Stimulated activated CD4-positive, alpha-beta T cell treated with anti-CD3 and anti-CD28 coated beads, Interleukin-4, amount 100 ng/mL, for 1 hour (primary cell): ENCODE measurements at regions not wholly inside any gene's neighbourhood (a gene's known extent, or its start where the extent isn't known, plus 50 kb on each side); places are given as distances from the start of the nearest gene placed in this dataset.

ENCODE experiments used
- DNase-seq: peaks from one replicate; pipeline ENCODE4 v3.0.0-alpha.2; 2020

GRCh38 chr5:88394536-88395175, 126.0 kb upstream of the TMEM161B start:
- DNase-seq = no peak

GRCh38 chr5:88393716-88394535, 125.3 kb upstream of the TMEM161B start:
- DNase-seq = no peak

DNA sequence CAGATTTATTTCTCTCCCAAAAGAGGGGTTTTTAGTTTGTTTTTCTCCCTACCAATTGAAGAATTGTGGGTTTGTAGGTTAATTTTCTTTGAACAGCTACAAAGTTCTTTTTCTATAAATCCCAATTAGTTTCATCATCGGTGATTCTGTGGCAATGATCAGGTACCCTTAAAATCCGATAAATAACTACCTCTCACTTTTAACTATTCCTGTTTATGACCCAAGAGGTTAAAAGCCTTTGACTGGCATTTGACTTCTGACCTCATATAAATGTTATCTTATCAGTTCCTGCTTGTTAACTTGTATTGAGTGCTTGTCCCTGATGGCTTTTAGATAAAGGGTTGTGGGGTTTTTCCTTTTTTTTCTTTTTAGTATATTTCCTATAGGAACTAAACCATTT, 124.4 kb upstream of the TMEM161B start:
- no peak for DNase-seq

DNA sequence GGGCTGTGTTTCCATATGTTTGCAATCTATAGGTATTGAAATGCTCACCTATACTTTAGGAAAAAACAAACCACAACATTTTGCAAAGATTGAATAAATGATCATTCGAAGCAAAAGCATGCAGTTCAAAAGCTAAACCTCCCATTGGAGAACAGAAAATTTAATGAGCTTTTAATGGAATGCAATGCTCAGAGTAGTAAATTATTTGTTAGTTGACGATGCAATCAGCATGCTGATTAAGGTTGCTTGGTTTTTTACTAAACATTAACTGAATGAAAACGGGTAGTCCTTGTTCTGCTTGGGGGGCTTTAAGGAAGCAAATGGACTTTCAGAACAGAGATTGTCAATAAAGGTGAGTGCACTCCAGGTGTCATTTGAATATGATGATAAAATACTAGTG, 123.3 kb upstream of the TMEM161B start:
- no peak for DNase-seq

DNA sequence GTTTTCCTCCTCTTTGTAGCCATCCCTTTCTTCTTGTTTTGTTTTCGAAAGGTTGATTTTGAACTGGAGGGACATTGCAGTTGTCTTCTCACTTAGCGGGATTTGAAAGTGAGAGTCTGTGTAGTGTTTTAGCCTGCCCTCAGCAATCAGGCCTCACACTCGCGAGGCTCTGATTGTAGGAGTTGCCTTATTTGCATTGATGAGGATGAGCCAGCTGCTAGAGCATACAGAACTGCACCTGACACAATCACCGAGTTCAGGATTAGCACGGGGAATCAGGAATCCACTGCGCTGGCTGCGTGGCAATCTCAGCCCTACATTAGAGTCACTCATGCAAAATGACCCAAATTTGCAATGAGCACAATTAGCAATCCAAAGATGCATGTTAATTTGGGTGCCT, 122.5 kb upstream of the TMEM161B start:
- DNase-seq = no peak

DNA sequence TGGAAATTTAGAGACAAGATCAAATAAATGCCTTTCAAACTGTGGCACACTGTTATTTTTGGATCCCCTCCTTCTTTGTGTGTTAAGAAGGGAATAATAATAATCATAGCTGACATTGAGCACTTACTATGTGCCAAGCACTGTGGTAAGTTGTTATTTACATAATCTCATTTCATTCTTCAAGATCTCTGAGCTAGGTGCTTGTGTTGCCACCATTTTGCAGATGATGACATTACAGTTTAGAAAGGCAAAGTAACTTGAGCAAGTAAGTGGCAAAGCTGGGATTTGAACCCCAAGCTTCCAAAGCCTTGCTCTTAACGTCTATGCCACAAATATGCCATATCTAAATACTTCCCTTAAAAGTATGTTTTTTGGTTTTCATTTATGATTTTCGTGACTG, 121.8 kb upstream of the TMEM161B start:
- no peak for DNase-seq

DNA sequence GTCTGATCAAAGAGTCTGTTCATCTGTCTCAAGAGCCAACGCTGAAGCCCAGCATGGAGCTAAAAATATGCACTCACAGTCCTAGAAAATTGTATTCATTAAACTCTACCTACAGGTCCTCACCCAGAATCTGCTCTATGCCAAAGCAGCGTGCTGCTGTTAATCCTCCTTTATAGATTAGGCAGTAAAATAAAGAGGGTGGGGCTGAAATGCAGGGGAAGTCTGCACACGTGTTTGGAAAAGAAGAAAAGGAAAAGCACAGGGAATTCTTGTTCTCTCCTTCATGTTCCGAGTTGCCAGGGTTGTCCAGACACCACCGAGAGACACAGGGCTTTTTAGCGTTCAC, 121.4 kb upstream of the TMEM161B start:
- DNase-seq = no peak

DNA sequence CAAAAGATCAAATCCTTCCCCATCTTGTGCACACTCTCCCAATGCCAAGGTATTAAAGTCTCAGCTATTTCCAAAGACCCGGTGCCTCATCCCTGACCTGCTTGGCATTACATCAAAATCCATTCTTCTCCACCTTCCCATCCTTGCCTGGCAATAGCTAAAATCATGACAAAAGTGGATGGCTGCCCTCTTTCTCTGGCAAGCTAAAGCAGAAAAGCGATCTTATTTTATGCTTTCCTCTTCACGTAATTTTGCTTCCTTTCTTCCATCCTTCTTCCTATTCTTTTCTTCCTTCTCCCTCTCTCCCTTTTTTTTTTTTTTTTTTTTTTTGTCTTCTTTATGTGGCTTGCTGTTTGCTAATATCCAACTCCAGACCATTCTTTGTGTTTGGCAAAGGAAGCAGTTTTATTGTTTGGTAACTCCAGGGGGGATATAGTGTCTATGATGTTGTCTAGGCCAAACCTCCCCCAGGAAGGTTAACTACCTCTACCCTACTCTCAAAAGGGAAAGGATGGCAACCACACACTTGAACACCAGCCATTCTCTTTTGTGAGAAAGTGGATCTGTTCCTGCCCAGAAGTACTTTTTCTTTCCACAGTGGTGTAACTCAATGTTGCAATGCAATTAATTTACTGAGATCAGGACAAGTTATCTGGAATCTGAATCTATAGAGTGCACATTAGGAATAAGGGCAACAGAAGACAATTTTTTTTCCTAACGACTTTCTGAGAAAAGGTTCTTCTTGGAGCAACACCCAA, 120.9 kb upstream of the TMEM161B start:
- no peak for DNase-seq

DNA sequence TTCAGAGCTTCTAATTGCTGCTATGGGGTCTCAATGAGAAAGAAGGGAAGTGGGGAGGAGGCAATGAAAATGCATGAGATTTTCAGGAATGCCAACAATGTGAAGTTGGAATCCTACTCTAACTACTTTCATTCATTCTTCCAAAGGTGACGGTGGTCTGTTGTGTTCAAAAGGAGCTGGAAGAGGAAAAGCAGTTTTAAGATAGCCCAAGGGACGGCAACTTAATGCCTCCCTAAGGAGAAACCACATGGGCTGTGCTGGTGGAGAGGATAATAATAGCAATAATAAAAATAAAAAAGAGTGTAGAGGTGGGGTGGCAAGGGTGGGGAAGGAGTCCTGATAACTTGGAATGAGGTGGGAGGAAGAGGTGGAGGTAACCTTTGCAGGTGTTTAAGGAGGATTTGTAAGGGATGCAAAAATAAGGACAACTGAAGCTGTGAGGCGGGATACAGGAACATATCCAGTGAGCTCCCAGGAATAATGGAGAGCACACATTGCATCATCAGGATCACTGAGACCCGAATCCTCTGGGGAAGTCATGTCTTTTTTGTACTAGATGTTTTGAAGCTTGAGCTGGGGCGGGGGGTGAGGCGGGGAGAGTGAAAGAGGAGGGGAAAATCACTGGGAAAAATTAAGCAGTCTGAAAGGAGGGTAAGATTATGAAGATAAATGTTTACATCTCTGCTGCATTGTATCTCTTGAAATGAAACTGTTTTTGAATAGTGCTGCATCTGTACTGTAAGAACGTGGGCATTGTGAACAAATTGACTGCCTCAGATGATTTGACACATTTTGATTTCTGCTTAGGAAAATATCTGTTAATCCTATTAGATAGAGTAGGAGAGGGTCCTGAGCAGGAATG, 120.1 kb upstream of the TMEM161B start:
- DNase-seq = no peak

- no peak for DNase-seq
Measured at GRCh38 chr5:88384886-88385285, 116.2 kb upstream of the TMEM161B start.

DNA sequence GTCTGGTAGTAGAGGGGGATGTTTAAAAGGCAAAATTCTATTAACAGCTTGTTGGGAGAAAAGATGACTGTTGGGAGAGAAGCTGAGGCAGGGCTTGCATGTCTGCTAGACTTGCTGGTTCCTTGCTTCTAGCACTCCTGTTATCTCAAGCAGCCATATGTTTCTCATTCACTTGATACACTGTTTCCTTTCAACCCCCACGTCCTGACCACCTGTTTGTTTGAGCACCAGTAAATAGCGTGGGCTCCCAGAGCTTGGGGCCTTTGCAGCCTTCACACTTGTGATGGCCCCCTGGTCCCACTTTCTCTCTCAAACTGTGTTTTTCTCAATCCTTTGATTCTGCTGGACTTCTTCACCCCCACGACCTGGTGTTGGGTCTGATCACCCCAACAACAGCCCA, 111.7 kb upstream of the TMEM161B start:
- DNase-seq = no peak

DNA sequence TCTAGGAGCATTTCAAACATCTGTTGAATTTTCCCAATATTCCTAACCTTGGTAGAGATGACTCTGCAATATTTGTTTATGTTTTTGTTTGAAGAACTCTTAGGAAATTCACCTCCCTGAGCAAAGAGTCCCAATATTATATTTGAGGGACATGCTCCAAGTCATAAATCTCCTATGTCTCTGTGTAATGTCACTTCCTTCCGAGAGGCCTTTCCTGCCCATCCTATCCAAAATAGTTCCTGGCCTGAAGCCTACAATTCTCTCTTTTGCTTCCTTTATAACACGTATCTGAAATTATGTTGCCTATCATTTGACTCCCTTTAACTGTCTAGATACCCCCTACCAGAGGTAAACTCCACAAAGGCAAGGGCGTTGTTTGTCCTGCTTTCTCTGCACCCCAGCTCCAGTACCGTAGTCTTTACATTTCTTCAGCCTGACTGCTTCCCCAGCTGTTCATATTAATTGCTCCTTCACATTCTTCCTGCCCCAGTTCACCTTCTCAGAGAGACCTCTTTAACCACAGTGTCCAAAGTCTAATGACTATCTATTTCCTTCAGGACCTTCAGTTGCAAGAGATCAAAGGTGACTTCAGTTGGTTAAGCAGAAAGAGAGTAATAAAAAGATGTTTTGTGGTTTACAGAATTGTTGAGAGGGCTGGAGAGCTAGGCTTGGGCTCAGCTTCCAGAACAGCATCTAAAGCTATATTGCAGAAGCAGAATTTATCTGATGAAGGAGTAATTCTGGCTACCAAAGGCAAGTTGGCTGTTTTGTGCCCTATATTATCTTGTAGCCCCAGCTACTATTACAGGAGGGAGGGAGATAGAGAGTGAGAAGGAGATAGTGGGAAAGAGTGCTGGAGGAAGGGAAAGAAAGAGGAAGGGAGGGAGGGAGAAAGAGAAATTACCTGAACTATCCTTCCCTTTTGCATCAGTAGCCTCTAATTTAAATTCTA, 109.3 kb upstream of the TMEM161B start:
- DNase-seq = no peak

DNA sequence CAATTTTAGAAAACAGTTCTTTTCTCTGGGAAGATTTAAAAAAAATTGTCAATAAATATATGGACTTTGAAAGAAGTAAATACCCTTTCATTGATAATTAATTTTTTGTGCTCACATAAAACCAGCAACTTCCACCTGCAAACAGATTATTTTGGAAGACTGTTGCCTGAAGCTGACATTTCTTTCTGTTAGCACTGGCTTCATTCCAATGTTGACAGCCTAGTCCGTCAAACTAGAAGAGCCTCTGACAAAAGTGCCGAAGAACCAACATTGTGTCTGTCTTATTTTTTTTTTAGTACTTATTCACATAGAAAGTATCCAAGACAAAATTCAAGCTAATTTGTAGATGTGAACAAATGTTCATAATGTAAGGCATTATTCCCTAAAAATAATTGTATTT, 108.6 kb upstream of the TMEM161B start:
- no peak for DNase-seq

- no peak for DNase-seq
Measured at GRCh38 chr5:88376728-88377127, 108.1 kb upstream of the TMEM161B start.

DNA sequence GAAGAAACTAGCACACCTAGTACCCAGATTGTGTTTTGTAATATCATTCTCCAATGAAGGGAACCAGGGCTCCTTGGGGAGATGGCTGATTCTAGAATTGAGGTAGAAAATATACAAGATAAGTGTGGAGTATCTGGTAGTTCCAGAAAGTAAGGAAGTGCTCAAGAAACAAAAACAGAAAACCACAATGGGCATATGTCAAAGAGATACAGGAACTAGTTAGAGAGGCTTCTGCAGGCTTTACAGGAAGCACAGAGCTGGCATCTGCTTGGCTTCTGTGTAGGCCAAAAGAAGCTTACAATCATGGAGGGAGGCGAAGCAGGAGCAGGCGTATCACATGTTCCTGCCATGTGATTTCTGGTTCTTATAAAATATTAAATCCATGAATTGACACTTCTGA, 105.7 kb upstream of the TMEM161B start:
- DNase-seq = no peak

DNA sequence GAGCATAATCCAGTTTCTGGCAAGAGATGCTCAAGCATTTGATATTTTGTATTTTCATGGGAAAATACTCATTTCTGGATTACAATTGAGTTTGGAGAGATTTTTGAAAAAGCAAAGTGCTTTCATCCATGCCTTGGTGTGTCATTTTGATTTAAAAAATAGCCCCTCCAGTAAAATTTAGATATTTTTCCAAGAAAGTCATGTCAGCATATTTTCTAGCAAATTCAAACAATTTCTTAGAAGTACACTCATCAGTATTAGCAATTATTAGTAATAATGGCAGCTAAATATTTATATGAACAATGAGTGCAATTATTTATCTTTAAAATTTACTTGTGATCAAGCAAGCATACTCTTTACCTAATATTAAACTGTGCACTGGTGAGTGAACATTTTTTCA, 102.2 kb upstream of the TMEM161B start:
- DNase-seq = no peak

DNA sequence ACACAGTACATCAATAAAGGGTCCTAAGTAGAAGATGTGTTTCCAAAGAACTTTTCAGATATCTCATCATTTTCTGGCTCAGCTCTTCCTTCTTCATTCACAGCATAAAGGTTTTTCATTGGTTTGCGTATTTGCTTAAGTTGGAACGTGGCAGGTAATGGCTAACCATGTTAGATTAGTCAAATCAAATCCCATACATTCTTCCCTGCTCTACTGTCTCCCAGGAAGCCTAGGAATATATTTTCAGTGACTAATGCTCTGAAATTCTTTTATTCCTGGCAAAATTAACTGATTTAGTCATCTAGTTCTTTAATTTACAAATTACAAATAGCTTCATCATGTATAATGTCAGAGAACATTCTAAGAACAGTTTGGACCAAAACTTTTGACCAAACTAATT, 99.6 kb upstream of the TMEM161B start:
- DNase-seq = no peak

DNA sequence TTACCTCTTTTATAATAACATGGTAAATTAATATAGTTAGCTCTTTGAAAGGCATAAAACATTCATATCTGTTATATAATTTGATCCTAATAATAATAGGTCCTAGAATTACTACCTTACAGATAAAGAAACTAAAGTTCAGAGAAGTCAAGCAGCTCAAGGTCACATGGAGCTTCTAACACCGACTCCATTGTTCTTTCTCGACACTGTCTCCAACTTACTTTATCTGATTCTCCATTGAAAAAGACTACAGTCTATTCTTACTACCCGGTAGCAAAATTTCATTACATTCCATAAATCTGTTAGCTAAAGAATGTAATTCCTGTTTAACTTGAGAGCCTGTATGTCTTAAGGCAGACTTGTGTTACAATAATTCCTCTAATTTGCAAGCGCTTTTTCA, 96.3 kb upstream of the TMEM161B start:
- DNase-seq = no peak

DNA sequence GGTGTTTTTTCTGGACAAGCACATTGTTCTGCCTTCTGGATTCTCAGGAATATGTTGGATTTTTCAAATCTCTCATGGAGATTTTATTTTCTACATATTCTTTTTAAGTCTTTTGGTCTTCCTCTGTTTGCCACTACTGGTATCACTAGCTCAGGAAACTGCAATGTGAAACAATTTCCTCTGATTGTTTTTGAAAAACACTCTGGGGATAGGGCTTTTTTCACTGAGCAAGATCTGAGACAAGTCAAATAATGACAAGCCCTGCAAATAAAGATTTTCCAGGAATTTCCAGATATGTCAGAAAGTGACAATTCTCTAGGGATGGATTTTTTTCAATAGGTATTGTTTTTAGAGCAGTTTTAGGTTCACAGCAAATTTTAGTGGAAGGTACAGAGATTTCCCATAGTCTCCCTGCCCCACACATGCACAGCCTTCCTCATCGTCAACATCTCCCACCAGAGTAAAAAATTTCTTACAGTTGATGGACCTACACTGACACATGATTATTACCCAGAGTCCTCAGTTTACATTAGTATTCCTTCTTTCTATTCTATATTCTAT, 86.9 kb upstream of the TMEM161B start:
- no peak for DNase-seq

GRCh38 chr5:88325868-88326267, 57.2 kb upstream of the TMEM161B start:
- no peak for DNase-seq

DNA sequence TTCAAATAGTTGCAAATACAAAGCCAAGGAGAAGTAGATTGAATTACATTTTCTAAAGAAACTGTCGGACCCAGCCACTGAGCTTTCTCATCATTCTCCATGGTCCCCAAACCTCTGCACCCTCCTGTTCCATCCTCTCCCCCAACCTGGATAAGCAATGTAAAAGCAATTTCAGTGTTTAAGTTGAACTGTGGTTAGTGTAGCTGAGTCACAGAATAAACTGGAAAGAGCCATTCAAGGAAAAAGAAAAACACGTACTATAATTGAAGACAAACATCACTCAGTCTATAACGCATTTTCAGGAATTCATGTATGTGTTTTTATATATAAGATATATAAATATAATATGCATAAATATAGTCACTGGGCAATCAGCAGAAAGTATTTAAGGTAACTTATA, 54.1 kb upstream of the TMEM161B start:
- DNase-seq = no peak
